ENCODE measurements at regions not wholly inside any gene's neighbourhood (a gene's known extent, or its start where the extent isn't known, plus 50 kb on each side); places are given as distances from the start of the nearest gene placed in this dataset.

DNA sequence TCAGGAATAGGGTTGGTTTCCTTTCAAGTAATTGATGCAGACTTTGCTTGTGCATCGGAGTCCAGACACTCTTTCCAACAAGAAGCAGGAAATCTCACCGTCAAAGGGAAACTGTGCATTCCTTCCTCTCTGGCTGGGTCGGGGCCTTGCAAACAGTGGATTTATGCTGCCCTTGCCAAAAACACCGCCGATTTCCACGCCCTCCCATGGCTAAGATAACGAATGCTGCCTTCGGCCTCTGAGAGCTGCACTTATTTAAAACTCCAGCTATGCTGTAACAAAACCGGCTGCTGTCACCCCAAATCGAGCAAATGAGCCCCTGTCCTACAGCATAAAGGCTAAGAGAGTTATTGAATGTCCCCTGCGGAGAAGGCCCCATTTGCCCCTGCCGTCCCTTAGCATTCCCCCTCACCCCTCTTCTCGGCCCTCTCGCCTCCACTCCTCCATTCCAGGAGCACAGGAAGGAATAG is 275.5 kb upstream of the IRX5 start:
- Histone ChIP-seq H3K27me3 (ENCODE audit: control insufficient read depth, insufficient read depth, low read length) (peaks cover 14% of the 10 kb centered on the region), H3K36me3 (ENCODE audit: control insufficient read depth, insufficient read depth, low read length) (no peaks in the 10 kb centered on the region), H3K4me1 (ENCODE audit: control insufficient read depth, insufficient read depth, low read length) (no peaks in the 10 kb centered on the region), H3K9me3 (ENCODE audit: control insufficient read depth, low read depth, low read length) (no peaks in the 10 kb centered on the region), H3K4me3 (ENCODE audit: low read length) (no peak overlapping the region), H3K27ac (ENCODE audit: low read length) (no peak overlapping the region)
- no CpG with 5 or more reads among the region's 14 CpGs for WGBS (ENCODE audit: insufficient coverage, low lambda C conversion rate)
- no peak for DNase-seq

DNA sequence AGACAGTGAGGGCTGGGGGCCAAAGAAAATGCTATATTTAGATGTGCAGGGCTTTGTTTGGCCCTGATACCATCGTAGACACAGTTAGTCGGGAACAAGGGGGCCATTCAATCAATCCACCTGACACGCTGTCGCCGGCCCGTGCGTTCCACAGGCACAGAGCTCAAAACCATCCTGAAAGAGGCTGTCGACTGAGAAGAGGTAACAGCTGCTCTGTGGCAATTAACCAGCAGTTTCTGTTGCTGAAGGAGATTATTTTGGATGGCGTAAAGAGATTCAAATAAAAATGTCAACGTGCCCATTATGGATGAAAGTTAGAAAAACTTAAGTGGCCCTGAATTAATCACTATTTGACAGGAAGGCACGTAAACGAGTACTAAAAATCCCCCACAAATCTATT is 276.2 kb upstream of the IRX5 start:
- peaks cover 14% of the 10 kb centered on the region for H3K27me3 ChIP-seq (ENCODE audit: control insufficient read depth, insufficient read depth, low read length)
- WGBS (ENCODE audit: insufficient coverage, low lambda C conversion rate) = 80% methylated on average over 2 of the region's 12 CpGs
- no peak for DNase-seq

GRCh38 chr16:54652201-54652770 is 278.4 kb upstream of the IRX5 start:
- Histone ChIP-seq H3K4me3 (ENCODE audit: low read length) (no peak overlapping the region), H3K27ac (ENCODE audit: low read length) (no peak overlapping the region), H3K4me1 (ENCODE audit: control insufficient read depth, insufficient read depth, low read length) (no peaks in the 10 kb centered on the region), H3K36me3 (ENCODE audit: control insufficient read depth, insufficient read depth, low read length) (no peaks in the 10 kb centered on the region), H3K9me3 (ENCODE audit: control insufficient read depth, low read depth, low read length) (no peaks in the 10 kb centered on the region), H3K27me3 (ENCODE audit: control insufficient read depth, insufficient read depth, low read length) (peaks cover 14% of the 10 kb centered on the region)
- DNase-seq = no peak
- 60% methylated on average over 1 of the region's 6 CpGs for WGBS (ENCODE audit: insufficient coverage, low lambda C conversion rate)

More for the DNA sequence above, 276.2 kb upstream of the IRX5 start:
- no peak overlapping the region for H3K4me3 ChIP-seq (ENCODE audit: low read length)
- H3K27ac ChIP-seq (ENCODE audit: low read length) = no peak overlapping the region
- no peaks in the 10 kb centered on the region for H3K4me1 ChIP-seq (ENCODE audit: control insufficient read depth, insufficient read depth, low read length)
- H3K36me3 ChIP-seq (ENCODE audit: control insufficient read depth, insufficient read depth, low read length) = no peaks in the 10 kb centered on the region
- H3K9me3 ChIP-seq (ENCODE audit: control insufficient read depth, low read depth, low read length) = no peaks in the 10 kb centered on the region

DNA sequence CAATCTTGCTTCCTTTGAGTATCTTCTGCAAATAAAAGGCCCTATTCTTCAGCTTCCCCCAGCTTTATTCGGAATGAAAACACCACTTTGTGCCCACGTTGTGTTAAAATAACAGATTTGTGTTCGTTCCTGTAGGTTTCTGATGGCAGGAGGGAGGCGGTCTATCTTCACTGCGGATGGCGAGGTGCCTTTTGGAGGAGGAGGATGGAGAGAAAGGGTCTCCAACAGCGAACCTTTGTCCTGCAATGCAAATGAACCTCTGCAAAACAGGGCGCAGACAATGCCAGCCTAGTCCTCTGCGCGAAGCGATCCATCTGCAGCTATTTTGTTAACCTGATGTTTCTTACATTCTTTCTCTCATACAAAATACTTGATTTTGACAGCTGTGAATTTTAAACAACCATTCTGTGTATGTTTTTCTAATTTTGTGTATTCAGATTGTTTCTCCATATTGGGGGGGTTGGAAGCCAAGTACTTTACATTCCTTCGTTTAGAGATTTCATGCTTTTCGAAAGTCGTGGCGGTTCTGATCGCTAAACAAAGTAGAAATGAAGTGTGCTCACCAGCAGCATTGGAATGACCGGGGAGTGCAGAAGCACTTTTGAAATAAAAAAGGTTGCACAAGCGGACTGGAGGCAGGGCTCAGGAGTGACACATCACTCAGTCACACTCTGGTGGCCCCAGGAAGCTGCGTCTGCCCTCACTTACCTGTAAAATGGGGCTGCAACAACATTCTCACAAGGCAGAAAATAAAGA is 279.0 kb upstream of the IRX5 start:
- H3K4me3 ChIP-seq (ENCODE audit: low read length) = no peak overlapping the region
- DNase-seq = no peak
- WGBS (ENCODE audit: insufficient coverage, low lambda C conversion rate) = no CpG with 5 or more reads among the region's 19 CpGs
- peaks cover 14% of the 10 kb centered on the region for H3K27me3 ChIP-seq (ENCODE audit: control insufficient read depth, insufficient read depth, low read length)
- H3K9me3 ChIP-seq (ENCODE audit: control insufficient read depth, low read depth, low read length) = no peaks in the 10 kb centered on the region
- no peak overlapping the region for H3K27ac ChIP-seq (ENCODE audit: low read length)
- no peaks in the 10 kb centered on the region for H3K36me3 ChIP-seq (ENCODE audit: control insufficient read depth, insufficient read depth, low read length)
- no peaks in the 10 kb centered on the region for H3K4me1 ChIP-seq (ENCODE audit: control insufficient read depth, insufficient read depth, low read length)

DNA sequence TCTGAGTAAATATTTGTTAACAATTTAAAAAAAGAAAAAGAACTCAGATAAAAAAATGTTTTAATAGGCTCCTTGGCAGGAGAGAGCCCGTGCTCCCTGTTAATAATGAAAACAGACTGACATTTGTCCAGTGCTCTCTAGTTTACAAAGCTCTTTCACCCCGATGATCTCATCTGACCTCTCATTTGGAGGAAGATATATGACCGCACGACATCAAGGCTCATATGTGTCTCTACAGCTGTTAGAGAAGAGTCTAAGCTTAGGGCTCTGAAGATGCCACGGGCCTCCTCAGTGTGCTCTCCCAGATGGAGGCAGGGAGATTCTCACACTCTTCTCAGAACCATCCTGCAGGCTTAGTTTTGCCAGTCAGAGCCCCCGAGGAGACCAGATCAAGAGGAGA is 280.8 kb upstream of the IRX5 start:
- H3K27me3 ChIP-seq (ENCODE audit: control insufficient read depth, insufficient read depth, low read length) = peaks cover 10% of the 10 kb centered on the region
- no peak for DNase-seq
- no peak overlapping the region for H3K27ac ChIP-seq (ENCODE audit: low read length)
- H3K4me1 ChIP-seq (ENCODE audit: control insufficient read depth, insufficient read depth, low read length) = no peaks in the 10 kb centered on the region
- H3K36me3 ChIP-seq (ENCODE audit: control insufficient read depth, insufficient read depth, low read length) = no peaks in the 10 kb centered on the region
- H3K4me3 ChIP-seq (ENCODE audit: low read length) = no peak overlapping the region
- no peaks in the 10 kb centered on the region for H3K9me3 ChIP-seq (ENCODE audit: control insufficient read depth, low read depth, low read length)
- no CpG with 5 or more reads among the region's 6 CpGs for WGBS (ENCODE audit: insufficient coverage, low lambda C conversion rate)

DNA sequence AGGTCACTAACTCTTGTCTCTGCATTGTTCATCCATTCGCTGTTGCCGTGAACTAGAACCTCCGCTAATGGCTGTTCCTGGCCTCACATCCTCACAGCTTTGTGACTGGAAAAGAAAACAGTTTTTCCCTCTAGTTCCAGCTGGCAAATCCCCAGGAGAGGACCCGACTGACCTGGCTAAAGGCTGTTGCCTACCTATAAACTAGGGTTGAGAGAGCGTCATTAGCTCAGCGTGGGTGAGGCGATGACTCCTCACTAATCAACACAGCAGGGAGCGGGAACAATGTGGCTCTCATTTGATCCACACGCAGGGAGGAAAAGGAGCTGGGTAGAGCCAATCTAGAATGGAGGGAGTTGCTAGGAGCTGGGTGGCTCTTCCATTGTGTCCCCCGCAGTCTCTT is 282.1 kb upstream of the IRX5 start:
- peaks cover 10% of the 10 kb centered on the region for H3K27me3 ChIP-seq (ENCODE audit: control insufficient read depth, insufficient read depth, low read length)
- H3K9me3 ChIP-seq (ENCODE audit: control insufficient read depth, low read depth, low read length) = no peaks in the 10 kb centered on the region
- WGBS (ENCODE audit: insufficient coverage, low lambda C conversion rate) = no CpG with 5 or more reads among the region's 10 CpGs
- H3K27ac ChIP-seq (ENCODE audit: low read length) = no peak overlapping the region
- H3K4me3 ChIP-seq (ENCODE audit: low read length) = no peak overlapping the region
- H3K4me1 ChIP-seq (ENCODE audit: control insufficient read depth, insufficient read depth, low read length) = no peaks in the 10 kb centered on the region
- DNase-seq = no peak
- no peaks in the 10 kb centered on the region for H3K36me3 ChIP-seq (ENCODE audit: control insufficient read depth, insufficient read depth, low read length)

DNA sequence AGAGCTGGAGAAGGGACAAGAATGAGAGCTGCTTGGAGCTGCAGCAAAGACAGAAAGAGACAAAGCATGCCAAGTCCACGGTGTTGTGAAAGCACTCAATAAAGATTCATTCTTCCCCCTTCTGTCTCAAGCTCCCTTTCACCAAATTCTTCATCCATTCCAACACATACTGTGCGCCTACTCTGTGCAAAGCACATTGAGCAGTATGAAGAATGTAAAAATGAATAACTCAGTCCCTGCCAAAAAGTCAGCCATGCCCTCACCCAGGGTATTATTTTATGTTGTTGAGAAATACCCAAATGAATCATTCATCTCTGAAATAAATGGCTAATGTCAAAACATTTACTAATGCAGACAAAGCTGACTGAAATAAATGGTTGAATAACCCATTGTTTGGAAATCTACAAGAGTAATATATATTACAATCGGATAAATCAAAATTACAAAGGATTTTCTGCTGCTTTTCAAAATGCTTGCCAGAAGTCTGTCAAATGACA is 282.9 kb upstream of the IRX5 start:
- no peaks in the 10 kb centered on the region for H3K4me1 ChIP-seq (ENCODE audit: control insufficient read depth, insufficient read depth, low read length)
- H3K27ac ChIP-seq (ENCODE audit: low read length) = no peak overlapping the region
- no peak for DNase-seq
- H3K4me3 ChIP-seq (ENCODE audit: low read length) = no peak overlapping the region
- no CpG with 5 or more reads among the region's 3 CpGs for WGBS (ENCODE audit: insufficient coverage, low lambda C conversion rate)
- no peaks in the 10 kb centered on the region for H3K9me3 ChIP-seq (ENCODE audit: control insufficient read depth, low read depth, low read length)
- no peaks in the 10 kb centered on the region for H3K36me3 ChIP-seq (ENCODE audit: control insufficient read depth, insufficient read depth, low read length)
- peaks cover 11% of the 10 kb centered on the region for H3K27me3 ChIP-seq (ENCODE audit: control insufficient read depth, insufficient read depth, low read length)

DNA sequence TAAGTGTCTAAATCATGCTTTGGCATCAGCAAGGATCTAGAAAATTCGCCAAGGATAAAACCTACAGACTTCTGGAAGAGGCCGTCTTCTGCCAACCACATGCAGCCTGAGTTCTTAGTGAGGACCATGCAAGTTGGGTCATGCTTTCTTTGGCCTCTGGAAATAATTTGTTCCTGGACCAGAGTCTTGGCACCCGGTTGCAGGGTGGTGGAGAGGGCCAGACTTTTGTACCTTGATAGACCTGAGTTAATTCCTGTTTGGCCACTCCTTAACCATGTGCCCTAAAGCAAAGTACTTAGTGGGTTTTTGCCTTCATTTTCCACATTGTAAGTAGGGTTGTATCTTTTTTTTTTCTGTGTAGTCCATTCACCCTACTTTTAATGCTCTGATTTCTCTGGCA is 283.4 kb upstream of the IRX5 start:
- no peak overlapping the region for H3K27ac ChIP-seq (ENCODE audit: low read length)
- H3K4me3 ChIP-seq (ENCODE audit: low read length) = no peak overlapping the region
- H3K9me3 ChIP-seq (ENCODE audit: control insufficient read depth, low read depth, low read length) = no peaks in the 10 kb centered on the region
- no peaks in the 10 kb centered on the region for H3K36me3 ChIP-seq (ENCODE audit: control insufficient read depth, insufficient read depth, low read length)
- no CpG with 5 or more reads among the region's 3 CpGs for WGBS (ENCODE audit: insufficient coverage, low lambda C conversion rate)
- H3K4me1 ChIP-seq (ENCODE audit: control insufficient read depth, insufficient read depth, low read length) = no peaks in the 10 kb centered on the region
- no peak for DNase-seq
- peaks cover 7% of the 10 kb centered on the region for H3K27me3 ChIP-seq (ENCODE audit: control insufficient read depth, insufficient read depth, low read length)

DNA sequence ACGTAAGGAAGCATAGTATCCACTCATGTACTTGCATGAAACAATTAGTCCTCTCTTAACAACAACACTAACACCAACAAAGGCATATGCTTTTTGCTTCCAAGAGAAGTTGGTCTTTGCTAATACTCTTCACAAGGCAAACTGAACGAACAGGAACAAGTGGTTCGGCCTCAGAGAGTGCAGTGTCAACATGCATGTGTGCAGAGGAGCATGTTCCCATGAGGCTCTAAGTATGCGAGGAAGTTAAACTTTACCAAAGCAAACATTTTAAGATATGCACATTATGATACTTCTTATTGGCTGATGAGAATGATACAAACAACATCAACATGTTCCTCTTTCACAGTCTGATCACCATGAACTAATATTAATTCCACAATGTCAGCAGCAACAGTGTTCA is 285.3 kb upstream of the IRX5 start:
- no peak for DNase-seq
- 40% methylated on average over 1 of the region's 4 CpGs for WGBS (ENCODE audit: insufficient coverage, low lambda C conversion rate)
- no peaks in the 10 kb centered on the region for H3K4me1 ChIP-seq (ENCODE audit: control insufficient read depth, insufficient read depth, low read length)

DNA sequence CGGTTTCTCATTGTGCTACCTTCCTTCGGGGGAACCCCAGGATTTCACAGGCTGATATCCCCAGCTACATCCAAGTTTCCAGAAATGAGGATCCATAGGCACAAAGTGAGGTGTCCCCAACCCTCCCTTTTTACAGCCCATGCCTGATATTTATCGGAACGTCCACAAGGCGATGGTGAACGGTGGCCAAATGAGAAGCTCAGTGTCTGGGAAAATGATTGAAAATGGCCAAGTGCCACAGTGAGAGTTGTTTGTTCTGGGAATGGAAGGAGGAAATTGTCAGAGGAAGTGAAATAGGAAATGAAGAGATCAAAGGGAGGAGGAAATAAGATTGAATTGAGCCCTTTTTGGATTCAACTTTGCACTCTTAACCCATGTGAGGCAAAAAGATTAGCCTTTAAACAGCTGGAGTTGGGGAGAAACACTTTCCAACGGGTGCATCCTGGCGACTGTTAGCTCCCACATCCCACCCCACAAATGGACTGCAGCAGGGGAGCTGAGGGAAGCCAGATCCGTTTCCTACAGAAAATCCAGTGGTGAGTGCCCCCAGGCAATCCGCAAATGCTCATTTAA is 294.4 kb upstream of the IRX5 start:
- WGBS (ENCODE audit: insufficient coverage, low lambda C conversion rate) = no CpG with 5 or more reads among the region's 10 CpGs
- no peaks in the 10 kb centered on the region for H3K36me3 ChIP-seq (ENCODE audit: control insufficient read depth, insufficient read depth, low read length)
- no peak overlapping the region for H3K27ac ChIP-seq (ENCODE audit: low read length)
- H3K4me3 ChIP-seq (ENCODE audit: low read length) = no peak overlapping the region
- DNase-seq = no peak
- H3K27me3 ChIP-seq (ENCODE audit: control insufficient read depth, insufficient read depth, low read length) = peaks cover 7% of the 10 kb centered on the region
- H3K4me1 ChIP-seq (ENCODE audit: control insufficient read depth, insufficient read depth, low read length) = no peaks in the 10 kb centered on the region
- no peaks in the 10 kb centered on the region for H3K9me3 ChIP-seq (ENCODE audit: control insufficient read depth, low read depth, low read length)

More for the DNA sequence above, 285.3 kb upstream of the IRX5 start:
- Histone ChIP-seq H3K27ac (ENCODE audit: low read length) (no peak overlapping the region), H3K9me3 (ENCODE audit: control insufficient read depth, low read depth, low read length) (no peaks in the 10 kb centered on the region), H3K4me3 (ENCODE audit: low read length) (no peak overlapping the region), H3K27me3 (ENCODE audit: control insufficient read depth, insufficient read depth, low read length) (peaks cover 3% of the 10 kb centered on the region), H3K36me3 (ENCODE audit: control insufficient read depth, insufficient read depth, low read length) (no peaks in the 10 kb centered on the region)

Measured in large intestine (tissue), 3 donors.